ENCODE measurements at regions not wholly inside any gene's neighbourhood (a gene's known extent, or its start where the extent isn't known, plus 50 kb on each side); places are given as distances from the start of the nearest gene placed in this dataset.

- no peak for DNase-seq (ENCODE audit: low read depth, low spot score)
Measured at GRCh38 chr4:140316799-140317198, 56.6 kb upstream of the SCOC start.

GRCh38 chr4:140315970-140316369 lies 57.5 kb upstream of the SCOC start:
- peak; percentile 22 for DNase-seq (ENCODE audit: low read depth, low spot score)

GRCh38 chr4:140315438-140315837 lies 58.0 kb upstream of the SCOC start:
- DNase-seq (ENCODE audit: low read depth, low spot score) = no peak

GRCh38 chr4:140315019-140315418 lies 58.4 kb upstream of the SCOC start:
- DNase-seq (ENCODE audit: low read depth, low spot score) = no peak

- no peak for DNase-seq (ENCODE audit: low read depth, low spot score)
Measured at GRCh38 chr4:140312100-140312499, 61.3 kb upstream of the SCOC start.

- no peak for DNase-seq (ENCODE audit: low read depth, low spot score)
Measured at GRCh38 chr4:140311257-140311835, 62.1 kb upstream of the SCOC start.

GRCh38 chr4:140309124-140309870 lies 64.1 kb upstream of the SCOC start:
- no peak for DNase-seq (ENCODE audit: low read depth, low spot score)

- no peak for DNase-seq (ENCODE audit: low read depth, low spot score)
Measured at GRCh38 chr4:140308366-140309123, 64.9 kb upstream of the SCOC start.

GRCh38 chr4:140305053-140305452 lies 68.4 kb upstream of the SCOC start:
- DNase-seq (ENCODE audit: low read depth, low spot score) = no peak

GRCh38 chr4:140304346-140304745 lies 69.1 kb upstream of the SCOC start:
- no peak for DNase-seq (ENCODE audit: low read depth, low spot score)

GRCh38 chr4:140302151-140302859 lies 71.1 kb upstream of the SCOC start:
- no peak for DNase-seq (ENCODE audit: low read depth, low spot score)

- peak; percentile 14 for DNase-seq (ENCODE audit: low read depth, low spot score)
Measured at GRCh38 chr4:140300271-140300970, 73.0 kb upstream of the SCOC start.

- no peak for DNase-seq (ENCODE audit: low read depth, low spot score)
Measured at GRCh38 chr4:140298001-140298400, 75.4 kb upstream of the SCOC start.

- peak; percentile 23 for DNase-seq (ENCODE audit: low read depth, low spot score)
Measured at GRCh38 chr4:140297221-140297570, 76.2 kb upstream of the SCOC start.

- DNase-seq (ENCODE audit: low read depth, low spot score) = no peak
Measured at GRCh38 chr4:140296335-140297220, 76.9 kb upstream of the SCOC start.

GRCh38 chr4:140293979-140294378 lies 79.5 kb upstream of the SCOC start:
- no peak for DNase-seq (ENCODE audit: low read depth, low spot score)

GRCh38 chr4:140291259-140291658 lies 82.2 kb upstream of the SCOC start:
- DNase-seq (ENCODE audit: low read depth, low spot score) = no peak

GRCh38 chr4:140289486-140289885 lies 84.0 kb upstream of the SCOC start:
- DNase-seq (ENCODE audit: low read depth, low spot score) = no peak

GRCh38 chr4:140286456-140286855 lies 87.0 kb upstream of the SCOC start:
- no peak for DNase-seq (ENCODE audit: low read depth, low spot score)

GRCh38 chr4:140284456-140284855 lies 89.0 kb upstream of the SCOC start:
- no peak for DNase-seq (ENCODE audit: low read depth, low spot score)
